Activated CD4-positive, alpha-beta memory T cell treated with anti-CD3 and anti-CD28 coated beads, Interleukin-2, amount 10 ng/mL, durations not matched to agents 7 days and 5 days (primary cell): ENCODE measurements at regions not wholly inside any gene's neighbourhood (a gene's known extent, or its start where the extent isn't known, plus 50 kb on each side); places are given as distances from the start of the nearest gene placed in this dataset.
A peak's percentile ranks its signal among the peaks of the same experiment; 100 is the strongest.
"Not testable (repeated sequence)": the region's sequence is repeated elsewhere in the genome, so short reads cannot be mapped to it uniquely, and the experiment has no call there.

Experiments used
- CTCF ChIA-PET: fragments of 350-600 bp; sonication (Branson Sonifier 250); formaldehyde crosslinking; loops from one replicate; lab custom pipeline; 2021; ENCODE audit warnings: antibody characterized with exemption, inconsistent platforms; lab: Charles Lee
- POLR2A ChIA-PET: fragments of 350-600 bp; sonication (Branson Sonifier 250); formaldehyde crosslinking; loops from one replicate; lab custom pipeline; 2021; ENCODE audit warnings: antibody characterized with exemption; lab: Charles Lee
- DNase-seq: peaks from one replicate; pipeline ENCODE4 v3.0.0-alpha.2; 2020
- H3K27ac Mint-ChIP-seq: one replicate; pipeline ENCODE4 v1.8.0; 2021; ENCODE audit warnings: mild to moderate bottlenecking, mixed read lengths
- H3K27me3 Mint-ChIP-seq: one replicate; pipeline ENCODE4 v1.8.0; 2021; ENCODE audit warnings: mixed read lengths
- H3K36me3 Mint-ChIP-seq: one replicate; pipeline ENCODE4 v1.8.0; 2021; ENCODE audit warnings: low read depth, mixed read lengths
- H3K4me1 Mint-ChIP-seq: one replicate; pipeline ENCODE4 v1.8.0; 2021; ENCODE audit warnings: mixed read lengths
- H3K4me3 Mint-ChIP-seq: one replicate; pipeline ENCODE4 v1.8.0; 2021; ENCODE audit warnings: mild to moderate bottlenecking, mixed read lengths
- H3K9me3 Mint-ChIP-seq: one replicate; pipeline ENCODE4 v1.8.0; 2021; ENCODE audit warnings: mixed read lengths

GRCh38 chr2:12484536-12485115 lies 232.1 kb upstream of the TRIB2 start:
- no peak for DNase-seq
- no peak overlapping the region for H3K27ac Mint-ChIP-seq
- H3K4me3 Mint-ChIP-seq = no peak overlapping the region
- H3K27me3 Mint-ChIP-seq = no peaks in the 10 kb centered on the region
- CTCF ChIA-PET = interaction anchor here (1.2 kb wide), 1 partner anchor 13 kb away, joined by 4 read pairs; no protein-coding TSS in a partner anchor
- H3K4me1 Mint-ChIP-seq = peaks cover 49% of the 10 kb centered on the region
- POLR2A ChIA-PET = no interaction called here
- peaks cover 23% of the 10 kb centered on the region for H3K36me3 Mint-ChIP-seq
- peaks cover 4% of the 10 kb centered on the region for H3K9me3 Mint-ChIP-seq

- Mint-ChIP-seq H3K9me3 (peaks cover 4% of the 10 kb centered on the region), H3K4me3 (no peak overlapping the region), H3K27me3 (no peaks in the 10 kb centered on the region), H3K4me1 (peaks cover 62% of the 10 kb centered on the region), H3K36me3 (peaks cover 31% of the 10 kb centered on the region), H3K27ac (no peak overlapping the region)
- DNase-seq = no peak
- POLR2A ChIA-PET = interaction anchor here (1.2 to 6.1 kb wide), 2 partner anchors 16 to 230 kb away, joined by 4 to 94 read pairs; no protein-coding TSS in a partner anchor
- CTCF ChIA-PET = interaction anchor here (1.9 to 2.6 kb wide), 2 partner anchors 11 to 14 kb away, joined by 6 to 25 read pairs; no protein-coding TSS in a partner anchor
These were observed 230.3 kb upstream of the TRIB2 start for GRCh38 chr2:12486205-12487118.

GRCh38 chr2:12487253-12488004 lies 229.3 kb upstream of the TRIB2 start:
- no peak for DNase-seq
- H3K27ac Mint-ChIP-seq = peak overlapping the region; percentile 84
- no peak overlapping the region for H3K4me3 Mint-ChIP-seq
- POLR2A ChIA-PET = interaction anchor here (0.7 to 6.1 kb wide), 15 partner anchors 11 to 478 kb away, joined by 3 to 94 read pairs (median 7); partner anchors contain the start of gene TRIB2
- peaks cover 4% of the 10 kb centered on the region for H3K9me3 Mint-ChIP-seq
- CTCF ChIA-PET = interaction anchor here (0.8 to 2.6 kb wide), 5 partner anchors 10 to 229 kb away, joined by 3 to 25 read pairs (median 6); partner anchors contain the start of gene TRIB2
- H3K27me3 Mint-ChIP-seq = no peaks in the 10 kb centered on the region
- peaks cover 31% of the 10 kb centered on the region for H3K36me3 Mint-ChIP-seq
- peaks cover 62% of the 10 kb centered on the region for H3K4me1 Mint-ChIP-seq

GRCh38 chr2:12488352-12489318 lies 228.1 kb upstream of the TRIB2 start:
- Mint-ChIP-seq H3K4me3 (peak overlapping the region; percentile 67), H3K4me1 (peaks cover 70% of the 10 kb centered on the region), H3K27ac (peak overlapping the region; percentile 84), H3K36me3 (peaks cover 33% of the 10 kb centered on the region), H3K9me3 (peaks cover 4% of the 10 kb centered on the region), H3K27me3 (no peaks in the 10 kb centered on the region)
- ChIA-PET CTCF (interaction anchor here (0.8 to 2.6 kb wide), 7 partner anchors 9 to 228 kb away, joined by 3 to 25 read pairs (median 6); partner anchors contain the start of gene TRIB2), POLR2A (interaction anchor here (0.7 to 6.1 kb wide), 18 partner anchors 9 to 477 kb away, joined by 3 to 94 read pairs (median 4); partner anchors contain the start of gene TRIB2)
- peak; percentile 78 for DNase-seq

- H3K36me3 Mint-ChIP-seq = peaks cover 19% of the 10 kb centered on the region
- peak overlapping the region; percentile 1 for H3K27ac Mint-ChIP-seq
- no peaks in the 10 kb centered on the region for H3K27me3 Mint-ChIP-seq
- ChIA-PET CTCF (interaction anchor here (0.8 kb wide), 1 partner anchor 11 kb away, joined by 4 read pairs; no protein-coding TSS in a partner anchor), POLR2A (interaction anchor here (1.1 to 6.1 kb wide), 2 partner anchors 12 to 225 kb away, joined by 3 to 94 read pairs; no protein-coding TSS in a partner anchor)
- H3K4me3 Mint-ChIP-seq = no peak overlapping the region
- peaks cover 69% of the 10 kb centered on the region for H3K4me1 Mint-ChIP-seq
- no peaks in the 10 kb centered on the region for H3K9me3 Mint-ChIP-seq
- DNase-seq = no peak
These were observed 226.1 kb upstream of the TRIB2 start for GRCh38 chr2:12490641-12491040.

GRCh38 chr2:12492360-12492759 lies 224.4 kb upstream of the TRIB2 start:
- POLR2A ChIA-PET = interaction anchor here (1.5 to 6.1 kb wide), 4 partner anchors 10 to 225 kb away, joined by 4 to 94 read pairs (median 13); partner anchors contain the start of gene TRIB2
- peaks cover 23% of the 10 kb centered on the region for H3K36me3 Mint-ChIP-seq
- not testable (repeated sequence) for H3K9me3 Mint-ChIP-seq, H3K4me3 Mint-ChIP-seq, H3K27ac Mint-ChIP-seq, H3K27me3 Mint-ChIP-seq, DNase-seq
- CTCF ChIA-PET = interaction anchor here (1.2 to 1.4 kb wide), 2 partner anchors 9 to 224 kb away, joined by 6 to 8 read pairs; partner anchors contain the start of gene TRIB2
- peaks cover 70% of the 10 kb centered on the region for H3K4me1 Mint-ChIP-seq

GRCh38 chr2:12493031-12493513 lies 223.7 kb upstream of the TRIB2 start:
- CTCF ChIA-PET = interaction anchor here (1.2 to 1.4 kb wide), 2 partner anchors 9 to 223 kb away, joined by 6 to 8 read pairs; partner anchors contain the start of gene TRIB2
- H3K36me3 Mint-ChIP-seq = peaks cover 22% of the 10 kb centered on the region

GRCh38 chr2:12495247-12495868 lies 221.4 kb upstream of the TRIB2 start:
- Mint-ChIP-seq H3K9me3 (peaks cover 4% of the 10 kb centered on the region), H3K27ac (peak overlapping the region; percentile 76), H3K4me3 (no peak overlapping the region), H3K36me3 (peaks cover 29% of the 10 kb centered on the region), H3K4me1 (peaks cover 74% of the 10 kb centered on the region), H3K27me3 (no peaks in the 10 kb centered on the region)
- POLR2A ChIA-PET = interaction anchor here (1.5 to 3.1 kb wide), 3 partner anchors 19 to 222 kb away, joined by 3 to 10 read pairs (median 6); no protein-coding TSS in a partner anchor
- no peak for DNase-seq
- CTCF ChIA-PET = interaction anchor here (0.9 to 2.0 kb wide), 2 partner anchors 19 to 221 kb away, joined by 3 to 8 read pairs; partner anchors contain the start of gene TRIB2

More at GRCh38 chr2:12493031-12493513, 223.7 kb upstream of the TRIB2 start:
- POLR2A ChIA-PET = interaction anchor here (1.2 to 1.7 kb wide), 4 partner anchors 10 to 224 kb away, joined by 3 to 20 read pairs (median 5); partner anchors contain the start of gene TRIB2
- H3K9me3 Mint-ChIP-seq = peaks cover 4% of the 10 kb centered on the region
- peak; percentile 61 for DNase-seq
- H3K27me3 Mint-ChIP-seq = no peaks in the 10 kb centered on the region
- H3K27ac Mint-ChIP-seq = peak overlapping the region; percentile 86
- H3K4me3 Mint-ChIP-seq = no peak overlapping the region
- H3K4me1 Mint-ChIP-seq = peaks cover 69% of the 10 kb centered on the region

- Mint-ChIP-seq H3K9me3 (peaks cover 4% of the 10 kb centered on the region), H3K27me3 (no peaks in the 10 kb centered on the region), H3K4me3 (no peak overlapping the region), H3K4me1 (peaks cover 88% of the 10 kb centered on the region), H3K27ac (peak overlapping the region; percentile 32), H3K36me3 (peaks cover 27% of the 10 kb centered on the region)
- ChIA-PET POLR2A (interaction anchor here (2.0 to 6.2 kb wide), 3 partner anchors 10 to 219 kb away, joined by 9 to 82 read pairs (median 10); partner anchors contain the start of gene TRIB2), CTCF (interaction anchor here (4.4 kb wide), 1 partner anchor 10 kb away, joined by 25 read pairs; no protein-coding TSS in a partner anchor)
- no peak for DNase-seq
These were observed 218.4 kb upstream of the TRIB2 start for GRCh38 chr2:12498286-12498685.

- Mint-ChIP-seq H3K9me3 (peaks cover 4% of the 10 kb centered on the region), H3K4me1 (peaks cover 88% of the 10 kb centered on the region), H3K4me3 (no peak overlapping the region), H3K36me3 (peaks cover 29% of the 10 kb centered on the region), H3K27me3 (no peaks in the 10 kb centered on the region), H3K27ac (peak overlapping the region; percentile 32)
- no peak for DNase-seq
- ChIA-PET CTCF (interaction anchor here (4.4 kb wide), 1 partner anchor 11 kb away, joined by 25 read pairs; no protein-coding TSS in a partner anchor), POLR2A (interaction anchor here (0.9 to 6.2 kb wide), 4 partner anchors 10 to 218 kb away, joined by 3 to 82 read pairs (median 8); partner anchors contain the start of gene TRIB2)
These were observed 218.0 kb upstream of the TRIB2 start for GRCh38 chr2:12498704-12499103.
